PC-9 (cell line): ENCODE measurements at regions not wholly inside any gene's neighbourhood (a gene's known extent, or its start where the extent isn't known, plus 50 kb on each side); places are given as distances from the start of the nearest gene placed in this dataset.
"Not testable (repeated sequence)": the region's sequence is repeated elsewhere in the genome, so short reads cannot be mapped to it uniquely, and the experiment has no call there.

ENCODE experiments used
- BruUV-seq: library from RNA; stranded (reverse); fragments of 400-500 nt; replicated peaks from 2 replicates; lab custom pipeline; 2021; lab: Mats Ljungman, UMichigan
- CTCF ChIA-PET: fragments of 300-600 bp; sonication (Branson Sonifier 250); formaldehyde crosslinking; loops from one replicate; lab custom pipeline; 2022; ENCODE audit warnings: antibody characterized with exemption; lab: Charles Lee
- POLR2A ChIA-PET: fragments of 300-600 bp; sonication (Branson Sonifier 250); formaldehyde crosslinking; loops from one replicate; lab custom pipeline; 2022; ENCODE audit warnings: antibody characterized with exemption; ENCODE audit not compliant: unreplicated experiment; lab: Charles Lee
- DNase-seq, 2 experiments: peaks; one replicate each; pipeline versions ENCODE4 v3.0.0 to v3.0.0-alpha.2; 2015 to 2022; ENCODE audit warnings: mixed read lengths in 1 of 2
- H2AFZ ChIP-seq: fragments of 200-600 bp; sonication (generic); 2 replicates; pipeline ENCODE4 v1.8.1; 2017; ENCODE audit warnings: antibody characterized with exemption
- H3F3A ChIP-seq: fragments of 200-600 bp; sonication (generic); 2 replicates; pipeline ENCODE4 v1.8.1; 2017; ENCODE audit warnings: antibody characterized with exemption, mild to moderate bottlenecking, low read depth; ENCODE audit not compliant: insufficient read depth
- H3K27ac ChIP-seq: fragments of 200-600 bp; sonication (generic); 2 replicates; pipeline ENCODE4 v1.6.1; 2016; ENCODE audit warnings: mixed run types
- H3K27me3 ChIP-seq: fragments of 200-600 bp; sonication (generic); 2 replicates; pipeline ENCODE4 v1.6.1; 2016; ENCODE audit warnings: low read depth, mixed run types; ENCODE audit not compliant: insufficient read depth
- H3K36me3 ChIP-seq: fragments of 200-600 bp; sonication (generic); 2 replicates; pipeline ENCODE4 v1.6.1; 2016; ENCODE audit warnings: low read depth, mixed run types
- H3K4me1 ChIP-seq: fragments of 200-600 bp; sonication (generic); replicated peaks from 2 replicates; pipeline ENCODE4 v1.6.1; 2016; ENCODE audit warnings: mixed run types; ENCODE audit not compliant: insufficient read depth
- H3K4me2 ChIP-seq: fragments of 200-600 bp; sonication (generic); 2 replicates; pipeline ENCODE4 v1.6.1; 2017; ENCODE audit warnings: mixed run types
- H3K4me3 ChIP-seq: fragments of 200-600 bp; sonication (generic); 2 replicates; pipeline ENCODE4 v1.6.1; 2016; ENCODE audit warnings: mixed run types
- H3K79me2 ChIP-seq: fragments of 200-600 bp; sonication (generic); 2 replicates; pipeline ENCODE4 v1.6.1; 2017; ENCODE audit warnings: low read depth, mixed run types
- H3K9me2 ChIP-seq: fragments of 200-600 bp; sonication (generic); 2 replicates; pipeline ENCODE4 v1.8.1; 2017; ENCODE audit warnings: mild to moderate bottlenecking; ENCODE audit not compliant: insufficient read depth
- H3K9me3 ChIP-seq: fragments of 200-600 bp; sonication (generic); 2 replicates; pipeline ENCODE4 v1.8.1; 2016; ENCODE audit warnings: low read depth; ENCODE audit not compliant: insufficient read depth
- H4K20me1 ChIP-seq: fragments of 200-600 bp; sonication (generic); 2 replicates; pipeline ENCODE4 v1.8.1; 2017; ENCODE audit not compliant: insufficient read depth
- EZH2 ChIP-seq: fragments of 200-600 bp; sonication (generic); IDR thresholded peaks from 2 replicates; pipeline ENCODE4 v1.8.0; 2017; ENCODE audit warnings: antibody characterized with exemption, low read depth
- intact Hi-C: fragments of 100-400 bp; cut with micrococcal nuclease; formaldehyde crosslinking; loops from one replicate; pipeline ENCODE4 v1.10.0; 2022; ENCODE audit not compliant: unreplicated experiment
- TF ChIP-seq, protein P1 (sequence below): fragments of 200-600 bp; sonication (generic); conservative IDR thresholded peaks from 2 replicates; pipeline ENCODE4 v1.6.1; 2017; ENCODE audit warnings: mixed run types, antibody characterized with exemption, mild to moderate bottlenecking, moderate library complexity

DNA sequence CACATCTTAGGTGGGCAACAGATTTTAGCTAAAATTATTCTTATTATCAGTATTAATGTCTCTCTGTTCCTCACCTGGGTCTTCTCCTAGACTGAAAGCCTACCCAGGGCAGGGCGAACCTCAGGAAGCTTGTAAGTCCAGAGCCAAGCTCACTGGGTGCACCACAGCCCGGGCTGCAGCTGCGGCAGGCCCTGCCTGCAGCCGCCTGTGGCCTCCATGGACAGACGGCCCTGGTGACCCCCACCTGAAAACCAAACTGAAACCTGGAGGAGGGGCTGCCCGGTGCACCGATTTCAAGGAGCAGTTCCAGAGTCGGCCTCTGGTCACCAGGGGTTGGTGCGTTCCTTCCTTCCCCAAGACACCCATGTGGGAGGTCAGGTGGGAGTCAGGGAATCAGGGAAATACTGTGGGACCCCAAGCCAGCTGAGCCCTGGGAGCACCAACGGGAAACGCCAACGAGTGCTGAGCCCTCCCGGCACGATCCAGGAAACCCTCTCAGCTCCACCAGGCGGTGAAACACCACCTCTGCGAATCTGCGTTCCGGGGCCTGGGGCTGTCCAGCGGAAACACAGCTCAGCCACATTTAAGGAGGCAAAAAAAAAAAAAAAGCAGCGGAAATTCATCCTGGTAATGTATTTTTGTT lies 68.6 kb upstream of the PPP1R26 start:
- H3K4me1 ChIP-seq: peaks cover 8% of the 10 kb centered on the region
- peaks cover 4% of the 10 kb centered on the region; the same call in 1 of the 2 replicates for H3F3A ChIP-seq
- H3K36me3 ChIP-seq: no peaks in the 10 kb centered on the region
- H3K27ac ChIP-seq: no peak overlapping the region
- no peak for DNase-seq
- ChIA-PET POLR2A (no interaction called here), CTCF (interaction anchor here (0.7 to 0.8 kb wide), 3 partner anchors 178 to 1261 kb away, joined by 3 to 6 read pairs (median 5); no protein-coding TSS in a partner anchor)
- no peaks in the 10 kb centered on the region for H4K20me1 ChIP-seq
- no peak for TF ChIP-seq EZH2
- TF ChIP-seq, protein P1, sequence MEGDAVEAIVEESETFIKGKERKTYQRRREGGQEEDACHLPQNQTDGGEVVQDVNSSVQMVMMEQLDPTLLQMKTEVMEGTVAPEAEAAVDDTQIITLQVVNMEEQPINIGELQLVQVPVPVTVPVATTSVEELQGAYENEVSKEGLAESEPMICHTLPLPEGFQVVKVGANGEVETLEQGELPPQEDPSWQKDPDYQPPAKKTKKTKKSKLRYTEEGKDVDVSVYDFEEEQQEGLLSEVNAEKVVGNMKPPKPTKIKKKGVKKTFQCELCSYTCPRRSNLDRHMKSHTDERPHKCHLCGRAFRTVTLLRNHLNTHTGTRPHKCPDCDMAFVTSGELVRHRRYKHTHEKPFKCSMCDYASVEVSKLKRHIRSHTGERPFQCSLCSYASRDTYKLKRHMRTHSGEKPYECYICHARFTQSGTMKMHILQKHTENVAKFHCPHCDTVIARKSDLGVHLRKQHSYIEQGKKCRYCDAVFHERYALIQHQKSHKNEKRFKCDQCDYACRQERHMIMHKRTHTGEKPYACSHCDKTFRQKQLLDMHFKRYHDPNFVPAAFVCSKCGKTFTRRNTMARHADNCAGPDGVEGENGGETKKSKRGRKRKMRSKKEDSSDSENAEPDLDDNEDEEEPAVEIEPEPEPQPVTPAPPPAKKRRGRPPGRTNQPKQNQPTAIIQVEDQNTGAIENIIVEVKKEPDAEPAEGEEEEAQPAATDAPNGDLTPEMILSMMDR: no peak
- no peak overlapping the region for H3K4me2 ChIP-seq
- H3K4me3 ChIP-seq: no peak overlapping the region
- H3K9me3 ChIP-seq: no peaks in the 10 kb centered on the region
- H3K9me2 ChIP-seq: no peaks in the 10 kb centered on the region
- H3K79me2 ChIP-seq: no peaks in the 10 kb centered on the region
- intact Hi-C loops: loop anchor here (5.0 kb wide), 1 partner anchor 709 kb away; no protein-coding TSS in a partner anchor
- H3K27me3 ChIP-seq: peaks cover 49% of the 10 kb centered on the region
- H2AFZ ChIP-seq: no peak overlapping the region
- no TSS peak for BruUV-seq

DNA sequence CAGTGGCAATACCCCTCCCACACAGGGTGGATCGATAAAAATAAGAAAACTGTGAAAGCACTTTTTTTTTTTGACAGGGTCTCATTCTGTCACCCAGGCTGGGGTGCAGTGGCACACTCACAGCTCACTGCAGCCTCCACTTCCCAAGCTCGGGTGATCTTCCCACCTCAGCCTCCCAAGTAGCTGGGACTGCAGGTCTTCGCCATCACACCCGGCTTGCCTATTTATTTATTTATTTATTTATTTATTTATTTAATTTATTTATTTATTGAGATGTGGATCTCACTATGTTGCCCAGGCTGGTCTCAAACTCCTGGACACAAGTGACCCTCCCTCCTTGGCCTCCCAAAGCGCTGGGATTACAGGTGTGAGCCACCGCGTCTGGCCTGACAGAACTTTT lies 68.0 kb upstream of the PPP1R26 start:
- CTCF ChIA-PET: interaction anchor here (0.7 to 0.8 kb wide), 3 partner anchors 178 to 771 kb away, joined by 5 to 15 read pairs (median 6); no protein-coding TSS in a partner anchor
- intact Hi-C loops: loop anchor here (1.0 to 5.0 kb wide), 2 partner anchors 325 to 709 kb away; no protein-coding TSS in a partner anchor
- H3K4me1 ChIP-seq, H4K20me1 ChIP-seq, H3K36me3 ChIP-seq, H3K79me2 ChIP-seq, H2AFZ ChIP-seq, H3K4me3 ChIP-seq, H3K4me2 ChIP-seq, H3F3A ChIP-seq, BruUV-seq, H3K9me2 ChIP-seq, H3K27ac ChIP-seq, POLR2A ChIA-PET, H3K9me3 ChIP-seq, DNase-seq: not testable (repeated sequence)
- peaks cover 43% of the 10 kb centered on the region for H3K27me3 ChIP-seq

DNA sequence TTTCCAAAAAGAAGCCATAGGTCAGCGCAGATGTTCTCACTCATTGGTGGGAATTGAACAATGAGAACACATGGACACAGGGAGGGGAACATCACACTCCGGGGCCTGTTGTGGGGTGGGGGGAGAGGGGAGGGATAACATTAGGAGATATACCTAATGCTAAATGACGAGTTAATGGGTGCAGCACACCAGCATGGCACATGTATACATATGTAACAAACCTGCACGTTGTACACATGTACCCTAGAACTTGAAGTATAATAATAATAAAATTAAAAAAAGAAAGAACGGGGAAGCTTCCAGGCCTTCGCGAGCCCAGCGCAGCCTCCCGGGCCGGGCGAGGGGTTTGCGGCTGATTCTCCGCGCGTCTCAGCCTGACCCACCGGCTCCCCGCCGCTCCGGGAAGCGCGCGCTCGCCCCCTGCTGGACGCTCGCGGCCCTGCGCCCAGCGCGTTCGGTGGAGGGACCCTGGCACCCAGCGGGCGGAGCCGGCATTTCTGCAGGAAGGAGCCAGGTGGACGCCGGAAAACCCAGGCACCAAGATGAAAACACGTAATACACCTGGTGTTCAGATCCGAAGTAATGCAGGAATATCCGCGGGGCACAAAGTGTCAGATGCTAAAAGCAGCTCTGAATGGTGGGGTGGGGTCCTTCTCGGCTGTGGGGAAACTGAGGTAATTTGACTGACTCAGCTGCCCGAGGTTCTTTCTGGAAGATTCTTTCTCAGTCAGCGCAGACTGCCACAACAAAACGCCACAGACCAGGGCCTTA lies 67.1 kb upstream of the PPP1R26 start:
- H4K20me1 ChIP-seq, H3F3A ChIP-seq, H3K9me3 ChIP-seq, H3K4me3 ChIP-seq, H3K36me3 ChIP-seq, H2AFZ ChIP-seq, H3K27ac ChIP-seq, H3K79me2 ChIP-seq, BruUV-seq, POLR2A ChIA-PET, H3K4me1 ChIP-seq, H3K9me2 ChIP-seq: not testable (repeated sequence)
- TF ChIP-seq, protein P1: peak; percentile 99
- H3K4me2 ChIP-seq: peak overlapping the region; percentile 60
- peak; percentile 40 to 88 for DNase-seq
- H3K27me3 ChIP-seq: peaks cover 35% of the 10 kb centered on the region
- CTCF ChIA-PET: interaction anchor here (0.6 to 0.7 kb wide), 3 partner anchors 43 to 772 kb away, joined by 3 to 26 read pairs (median 15); no protein-coding TSS in a partner anchor
- intact Hi-C loops: loop anchor here (1.0 to 5.0 kb wide), 2 partner anchors 326 to 710 kb away; no protein-coding TSS in a partner anchor
